GM23248 (cell line): ENCODE measurements at regions not wholly inside any gene's neighbourhood (a gene's known extent, or its start where the extent isn't known, plus 50 kb on each side); places are given as distances from the start of the nearest gene placed in this dataset.

Experiments used
- DNase-seq: peaks from one replicate; pipeline ENCODE4 v3.0.0-alpha.2; 2015
- H2AFZ ChIP-seq: fragments of 200-600 bp; sonication (generic); 2 replicates; pipeline ENCODE4 v1.6.1; 2016; ENCODE audit warnings: antibody characterized with exemption
- H3F3A ChIP-seq: fragments of 200-600 bp; sonication (generic); 2 replicates; pipeline ENCODE4 v1.6.1; 2016; ENCODE audit warnings: mild to moderate bottlenecking, antibody characterized with exemption, mixed run types; ENCODE audit not compliant: insufficient read depth
- H3K27ac ChIP-seq: fragments of 200-600 bp; sonication (generic); 2 replicates; pipeline ENCODE4 v1.5.1; 2016; ENCODE audit warnings: mild to moderate bottlenecking
- H3K27me3 ChIP-seq: fragments of 200-600 bp; sonication (generic); replicated peaks from 2 replicates; pipeline ENCODE4 v1.6.1; 2016; ENCODE audit warnings: mild to moderate bottlenecking; ENCODE audit not compliant: insufficient read depth
- H3K36me3 ChIP-seq: fragments of 200-600 bp; sonication (generic); 2 replicates; pipeline ENCODE4 v1.6.1; 2016; ENCODE audit warnings: low read depth, mild to moderate bottlenecking
- H3K4me1 ChIP-seq: fragments of 200-600 bp; sonication (generic); 2 replicates; pipeline ENCODE4 v1.6.1; 2016; ENCODE audit warnings: mild to moderate bottlenecking; ENCODE audit not compliant: insufficient read depth
- H3K4me2 ChIP-seq: fragments of 200-600 bp; sonication (generic); one replicate; pipeline ENCODE4 v1.6.1; 2016; ENCODE audit warnings: mild to moderate bottlenecking; ENCODE audit not compliant: unreplicated experiment
- H3K4me3 ChIP-seq: fragments of 200-600 bp; sonication (generic); 2 replicates; pipeline ENCODE4 v1.5.1; 2016; ENCODE audit warnings: mild to moderate bottlenecking
- H3K79me2 ChIP-seq: fragments of 200-600 bp; sonication (generic); 2 replicates; pipeline ENCODE4 v1.6.1; 2016; ENCODE audit warnings: mild to moderate bottlenecking; ENCODE audit not compliant: insufficient read depth
- H3K9ac ChIP-seq: fragments of 200-600 bp; sonication (generic); 2 replicates; pipeline ENCODE4 v1.6.1; 2016; ENCODE audit warnings: mild to moderate bottlenecking
- H3K9me2 ChIP-seq: fragments of 200-600 bp; sonication (generic); 2 replicates; pipeline ENCODE4 v1.6.1; 2016; ENCODE audit warnings: mixed run types, mild to moderate bottlenecking, moderate library complexity; ENCODE audit not compliant: insufficient read depth
- H3K9me3 ChIP-seq: fragments of 200-600 bp; sonication (generic); one replicate; pipeline ENCODE4 v1.6.1; 2017; ENCODE audit warnings: low read depth
- H4K20me1 ChIP-seq: fragments of 200-600 bp; sonication (generic); 2 replicates; pipeline ENCODE4 v1.6.0; 2016; ENCODE audit not compliant: insufficient read depth
- EZH2 ChIP-seq: fragments of 200-600 bp; sonication (generic); IDR thresholded peaks from 2 replicates; pipeline ENCODE4 v1.6.1; 2018; ENCODE audit warnings: antibody characterized with exemption, mild to moderate bottlenecking; ENCODE audit not compliant: insufficient read depth, poor library complexity, severe bottlenecking
- EZH2phosphoT487 ChIP-seq: fragments of 200-600 bp; sonication (generic); IDR thresholded peaks from 2 replicates; pipeline ENCODE4 v1.6.1; 2018; ENCODE audit warnings: antibody characterized with exemption, moderate library complexity, mild to moderate bottlenecking, low read depth; ENCODE audit not compliant: insufficient read depth
- WGBS, 2 experiments: methylation state at CpG; one replicate each; pipeline ENCODE4 v1.1.6; 2015 to 2017; ENCODE audit warnings: low lambda C conversion rate in 2 of 2, low coverage in 1 of 2; ENCODE audit errors: missing lambda C conversion rate in 2 of 2; 5-methylcytosine and 5-hydroxymethylcytosine counted together
- in situ Hi-C: fragments of 300-500 bp; cut with MboI; formaldehyde crosslinking; loops from 2 replicates; pipeline ENCODE4 v1.15.0; 2020

GRCh38 chr12:67391656-67392055 lies 122.5 kb downstream of the CAND1 start:
- H3K27me3 ChIP-seq = no peaks in the 10 kb centered on the region
- in situ Hi-C loops = no loop called here
- no peaks in the 10 kb centered on the region for H3K36me3 ChIP-seq
- WGBS, 2 experiments = 72 to 85% methylated on average over 2 of the region's 2 CpGs
- no peak overlapping the region for H3K27ac ChIP-seq
- H4K20me1 ChIP-seq = no peaks in the 10 kb centered on the region
- no peaks in the 10 kb centered on the region for H3K9me2 ChIP-seq
- no peak for TF ChIP-seq EZH2
- no peak for TF ChIP-seq EZH2phosphoT487
- no peak for DNase-seq
- H3K9ac ChIP-seq = no peak overlapping the region
- H3K4me3 ChIP-seq = no peak overlapping the region
- H3K79me2 ChIP-seq = no peaks in the 10 kb centered on the region
- no peak overlapping the region for H2AFZ ChIP-seq
- H3F3A ChIP-seq = no peaks in the 10 kb centered on the region
- no peak overlapping the region for H3K4me2 ChIP-seq
- no peaks in the 10 kb centered on the region for H3K9me3 ChIP-seq
- H3K4me1 ChIP-seq = no peaks in the 10 kb centered on the region

GRCh38 chr12:67394550-67394949 lies 125.4 kb downstream of the CAND1 start:
- WGBS, 2 experiments = 40 to 43% methylated on average over 6 of the region's 6 CpGs
- no peak for TF ChIP-seq EZH2phosphoT487
- no peak for TF ChIP-seq EZH2

DNA sequence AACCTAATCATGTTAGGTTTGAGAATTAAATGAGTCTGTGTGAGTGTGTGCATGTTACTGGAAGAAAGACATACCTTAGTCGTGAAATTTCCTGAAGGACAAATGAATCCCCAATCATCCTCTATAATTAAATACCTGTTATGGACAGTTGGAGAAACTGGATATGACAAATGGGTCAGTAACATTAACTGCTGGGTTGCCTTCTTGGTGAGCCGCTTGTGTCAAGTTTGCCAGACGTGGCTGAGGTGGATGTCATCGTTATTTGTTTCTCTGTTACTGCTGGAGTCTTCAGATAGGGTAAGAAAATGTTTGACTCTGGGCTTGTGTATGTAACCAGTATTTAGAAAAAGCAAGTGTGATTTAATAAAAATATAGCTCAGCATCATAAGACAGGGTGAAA lies 131.6 kb downstream of the CAND1 start:
- no peaks in the 10 kb centered on the region for H3K79me2 ChIP-seq
- no peaks in the 10 kb centered on the region for H3F3A ChIP-seq
- H3K4me1 ChIP-seq = no peaks in the 10 kb centered on the region
- in situ Hi-C loops = no loop called here
- H3K4me2 ChIP-seq = no peak overlapping the region
- H4K20me1 ChIP-seq = no peaks in the 10 kb centered on the region
- H3K27me3 ChIP-seq = no peaks in the 10 kb centered on the region
- TF ChIP-seq EZH2phosphoT487 (no peak), EZH2 (no peak)
- H3K9me3 ChIP-seq = no peaks in the 10 kb centered on the region
- H3K9me2 ChIP-seq = no peaks in the 10 kb centered on the region
- H3K4me3 ChIP-seq = no peak overlapping the region
- 64 to 67% methylated on average over 4 of the region's 4 CpGs for WGBS, 2 experiments
- H2AFZ ChIP-seq = no peak overlapping the region
- H3K9ac ChIP-seq = no peak overlapping the region
- no peaks in the 10 kb centered on the region for H3K36me3 ChIP-seq
- H3K27ac ChIP-seq = no peak overlapping the region
- no peak for DNase-seq

More at GRCh38 chr12:67394550-67394949, 125.4 kb downstream of the CAND1 start:
- H3K9me2 ChIP-seq = no peaks in the 10 kb centered on the region
- no peaks in the 10 kb centered on the region for H3K79me2 ChIP-seq
- H3K27me3 ChIP-seq = no peaks in the 10 kb centered on the region
- H3K9me3 ChIP-seq = no peaks in the 10 kb centered on the region
- H3K9ac ChIP-seq = no peak overlapping the region
- no peak overlapping the region for H3K27ac ChIP-seq
- H3K4me2 ChIP-seq = no peak overlapping the region
- H3K4me3 ChIP-seq = no peak overlapping the region
- H4K20me1 ChIP-seq = no peaks in the 10 kb centered on the region
- no peaks in the 10 kb centered on the region for H3F3A ChIP-seq
- in situ Hi-C loops = no loop called here
- DNase-seq = peak; percentile 68
- H3K36me3 ChIP-seq = no peaks in the 10 kb centered on the region
- H2AFZ ChIP-seq = 0 out of 2 replicates have a peak overlapping the region, but pooled peaks have one; percentile 23
- no peaks in the 10 kb centered on the region for H3K4me1 ChIP-seq

DNA sequence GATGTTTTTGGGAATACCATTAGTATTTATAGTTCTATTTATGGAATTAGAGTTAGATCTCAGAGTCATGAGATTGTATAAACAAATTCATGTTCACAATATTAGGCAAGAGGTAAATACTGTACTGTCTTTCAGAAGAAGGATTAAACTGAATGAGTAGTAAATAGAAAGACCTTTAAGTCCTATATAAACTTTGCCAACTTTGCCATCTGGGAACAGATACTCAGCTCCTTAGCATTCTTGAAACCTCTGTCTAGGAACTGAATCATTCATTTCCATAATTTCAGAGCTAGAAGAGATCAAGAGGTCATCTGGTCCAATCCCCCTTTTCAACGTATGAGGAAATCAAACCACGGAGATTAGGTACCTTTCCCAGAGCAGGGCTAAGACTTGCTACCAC lies 141.1 kb downstream of the CAND1 start:
- no peak overlapping the region for H3K4me3 ChIP-seq
- no peaks in the 10 kb centered on the region for H4K20me1 ChIP-seq
- H3K4me1 ChIP-seq = no peaks in the 10 kb centered on the region
- DNase-seq = peak; percentile 59
- no peaks in the 10 kb centered on the region for H3K9me3 ChIP-seq
- WGBS, 2 experiments = 57 to 64% methylated on average over 2 of the region's 2 CpGs
- no peak overlapping the region for H3K27ac ChIP-seq
- H3F3A ChIP-seq = 0 out of 2 replicates have a peak, but pooled peaks cover 3% of the 10 kb centered on the region
- TF ChIP-seq EZH2 (no peak), EZH2phosphoT487 (no peak)
- no peak overlapping the region for H3K9ac ChIP-seq
- H3K27me3 ChIP-seq = no peaks in the 10 kb centered on the region
- no peaks in the 10 kb centered on the region for H3K79me2 ChIP-seq
- no peaks in the 10 kb centered on the region for H3K9me2 ChIP-seq
- H2AFZ ChIP-seq = no peak overlapping the region
- peak overlapping the region; percentile 2 for H3K4me2 ChIP-seq
- no peaks in the 10 kb centered on the region for H3K36me3 ChIP-seq
- in situ Hi-C loops = no loop called here

GRCh38 chr12:67410667-67411067 lies 141.5 kb downstream of the CAND1 start:
- H3K4me1 ChIP-seq = no peaks in the 10 kb centered on the region
- no peaks in the 10 kb centered on the region for H3K9me2 ChIP-seq
- no peak for TF ChIP-seq EZH2phosphoT487
- TF ChIP-seq EZH2 = no peak
- DNase-seq = peak; percentile 25
- H3K4me2 ChIP-seq = peak overlapping the region; percentile 2
- no peak overlapping the region for H3K4me3 ChIP-seq
- no peak overlapping the region for H3K9ac ChIP-seq
- 0 out of 2 replicates have a peak, but pooled peaks cover 3% of the 10 kb centered on the region for H3F3A ChIP-seq
- H3K9me3 ChIP-seq = no peaks in the 10 kb centered on the region
- no peak overlapping the region for H3K27ac ChIP-seq
- WGBS, 2 experiments = 24 to 26% methylated on average over 2 of the region's 2 CpGs
- H3K27me3 ChIP-seq = no peaks in the 10 kb centered on the region
- H4K20me1 ChIP-seq = no peaks in the 10 kb centered on the region
- H3K79me2 ChIP-seq = no peaks in the 10 kb centered on the region
- no peak overlapping the region for H2AFZ ChIP-seq
- no peaks in the 10 kb centered on the region for H3K36me3 ChIP-seq
- in situ Hi-C loops = no loop called here
